IPS DF 19.7 (cell line): ENCODE measurements at regions not wholly inside any gene's neighbourhood (a gene's known extent, or its start where the extent isn't known, plus 50 kb on each side); places are given as distances from the start of the nearest gene placed in this dataset.
A peak's percentile ranks its signal among the peaks of the same experiment; 100 is the strongest.
"Not testable (repeated sequence)": the region's sequence is repeated elsewhere in the genome, so short reads cannot be mapped to it uniquely, and the experiment has no call there.

Experiments
- DNase-seq: peaks from one replicate; pipeline ENCODE4 v3.0.0-alpha.2; 2013; ENCODE audit warnings: low read depth, low spot score

- no peak for DNase-seq
These were observed 474.3 kb upstream of the CCDC196 start for GRCh38 chr14:66011855-66012254.

DNA sequence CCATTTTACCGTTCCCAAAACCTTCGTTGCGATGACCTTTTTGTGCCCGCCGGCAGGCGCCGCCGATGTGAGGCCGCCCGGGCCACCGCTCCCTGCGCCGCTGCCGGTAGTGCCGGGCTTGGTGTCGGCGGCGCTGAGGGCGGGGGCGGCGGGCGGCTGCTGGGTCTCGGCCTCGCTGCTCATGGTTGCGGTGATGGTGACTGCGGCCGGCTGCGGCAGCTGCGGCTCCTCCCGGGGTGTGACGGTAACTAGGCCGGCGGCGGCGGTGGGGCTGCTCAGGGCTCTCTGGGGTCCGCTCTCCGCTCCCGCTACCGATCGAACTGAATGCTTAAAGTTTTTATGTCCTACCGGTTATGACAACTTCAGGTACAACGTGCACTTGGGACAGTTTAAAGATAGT lies 472.6 kb upstream of the CCDC196 start:
- not testable (repeated sequence) for DNase-seq

- DNase-seq = no peak
These were observed 470.9 kb upstream of the CCDC196 start for GRCh38 chr14:66015071-66015780.

- DNase-seq = no peak
These were observed 468.2 kb upstream of the CCDC196 start for GRCh38 chr14:66017927-66018326.

DNA sequence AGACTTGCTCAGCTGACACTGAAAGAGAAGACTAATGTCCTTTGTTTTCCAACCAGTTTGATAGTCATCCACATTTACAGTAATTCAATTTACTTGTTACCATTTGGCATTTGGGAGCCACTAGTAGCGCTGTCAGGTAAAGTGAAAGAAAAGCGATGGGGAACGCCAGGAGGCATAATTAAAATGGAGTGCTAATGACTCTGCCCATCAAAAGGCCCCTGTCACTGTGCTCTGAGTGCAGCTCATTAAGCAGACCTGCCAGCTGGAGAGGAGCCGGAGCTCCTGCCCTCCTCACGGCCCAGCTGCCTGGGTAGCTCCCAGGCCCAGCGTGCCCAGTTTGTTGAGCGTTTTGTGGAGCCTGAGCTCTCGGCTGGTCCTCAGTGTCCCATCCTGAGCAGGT lies 463.6 kb upstream of the CCDC196 start:
- DNase-seq = no peak

- no peak for DNase-seq
These were observed 460.4 kb upstream of the CCDC196 start for GRCh38 chr14:66025779-66026178.

GRCh38 chr14:66031981-66032380 lies 454.2 kb upstream of the CCDC196 start:
- not testable (repeated sequence) for DNase-seq

- no peak for DNase-seq
These were observed 453.4 kb upstream of the CCDC196 start for GRCh38 chr14:66032800-66033199.

GRCh38 chr14:66036547-66036946 lies 449.6 kb upstream of the CCDC196 start:
- DNase-seq = no peak

DNA sequence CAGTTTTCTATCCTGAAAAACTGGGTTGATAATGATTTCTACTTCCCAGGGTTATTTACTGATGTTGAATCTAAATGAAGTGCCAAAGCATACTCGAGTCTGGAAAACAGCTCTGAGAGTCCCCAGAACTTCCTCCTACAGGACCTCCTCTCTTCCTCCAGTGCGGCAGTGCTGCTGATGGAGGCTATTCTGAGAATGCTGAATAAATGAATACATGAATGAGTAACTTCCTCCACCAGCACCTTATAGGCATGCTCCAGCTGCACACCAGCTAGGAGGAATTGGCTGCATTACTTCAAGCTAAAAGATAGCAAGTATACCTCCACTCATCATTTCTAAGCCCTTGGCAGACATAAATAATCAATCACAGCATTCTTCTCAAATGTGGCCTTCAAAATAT lies 448.8 kb upstream of the CCDC196 start:
- DNase-seq = no peak

DNA sequence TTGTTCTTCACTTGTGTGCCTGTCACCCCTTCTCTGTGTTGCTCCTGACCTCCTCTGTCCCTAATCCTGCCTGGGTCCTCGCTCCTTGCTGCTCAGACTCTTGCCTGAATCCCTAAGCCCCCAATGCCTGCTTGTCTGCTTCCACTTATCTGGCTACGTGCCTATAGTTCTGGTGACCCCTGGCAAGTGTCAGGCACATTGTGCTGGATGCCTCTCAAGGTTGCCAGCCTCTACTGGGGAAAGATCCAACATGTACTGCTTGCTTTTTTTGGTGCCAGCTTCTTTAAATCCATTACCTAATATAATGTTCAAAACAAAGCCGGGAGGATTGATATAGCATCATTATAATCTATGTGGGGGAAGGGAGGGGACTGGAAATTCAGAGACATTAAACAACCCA lies 448.0 kb upstream of the CCDC196 start:
- DNase-seq = no peak

DNA sequence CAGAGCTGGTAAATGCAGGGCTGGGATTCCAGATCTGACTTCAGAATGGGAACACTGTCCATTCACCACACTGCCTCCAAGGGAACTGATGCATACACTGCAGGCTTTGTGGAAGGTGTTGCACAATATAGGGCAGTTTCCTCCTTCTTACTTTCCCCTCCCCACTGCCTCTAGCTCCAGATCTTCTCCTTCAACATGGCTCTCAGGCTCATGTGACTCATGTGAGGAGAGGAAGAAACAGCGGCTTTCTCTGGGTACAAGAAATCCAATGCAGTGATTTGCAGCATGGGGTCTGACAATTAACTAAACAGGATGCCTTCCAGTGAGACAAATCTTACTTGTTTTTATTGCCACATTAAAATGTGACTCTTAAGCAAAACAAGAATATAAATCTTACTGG lies 447.6 kb upstream of the CCDC196 start:
- DNase-seq = peak; percentile 3

- no peak for DNase-seq
These were observed 446.7 kb upstream of the CCDC196 start for GRCh38 chr14:66039495-66039894.

DNA sequence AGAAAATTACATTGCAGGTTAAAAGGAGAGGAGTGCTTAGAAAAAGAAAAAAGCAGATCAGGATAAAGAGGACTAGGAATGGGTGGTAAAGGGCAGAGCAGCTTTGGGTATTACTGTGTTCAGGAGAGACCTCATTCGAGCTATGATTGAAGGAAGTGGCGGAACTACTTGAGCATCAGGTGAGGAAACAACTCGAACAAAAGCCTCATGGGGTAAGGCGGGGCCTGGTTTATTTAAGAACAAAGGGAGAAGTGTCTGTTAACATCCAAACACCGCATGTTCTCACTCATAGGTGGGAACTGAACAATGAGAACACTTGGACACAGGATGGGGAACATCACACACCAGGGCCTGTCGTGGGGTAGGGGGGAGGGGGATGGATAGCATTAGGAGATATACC lies 444.6 kb upstream of the CCDC196 start:
- DNase-seq = no peak

DNA sequence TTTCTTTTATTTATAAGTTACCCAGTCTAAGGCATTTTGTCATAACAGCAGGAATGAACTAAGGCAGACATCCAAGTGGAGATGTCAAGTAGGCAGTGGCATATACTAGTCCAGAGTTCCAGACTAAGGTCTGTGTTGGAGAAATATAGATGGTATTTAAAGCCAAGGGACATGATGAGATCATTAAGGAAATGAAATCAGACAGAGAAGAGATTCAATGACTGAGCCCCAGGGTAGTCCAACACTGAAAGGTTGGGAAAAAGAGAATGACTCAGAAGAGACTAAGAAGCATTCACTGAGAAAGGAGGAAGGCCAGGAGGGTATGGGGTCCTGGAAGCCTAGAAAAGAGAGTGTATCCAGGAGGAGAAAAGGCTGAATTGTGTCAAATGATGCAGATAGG lies 442.2 kb upstream of the CCDC196 start:
- DNase-seq = no peak

DNA sequence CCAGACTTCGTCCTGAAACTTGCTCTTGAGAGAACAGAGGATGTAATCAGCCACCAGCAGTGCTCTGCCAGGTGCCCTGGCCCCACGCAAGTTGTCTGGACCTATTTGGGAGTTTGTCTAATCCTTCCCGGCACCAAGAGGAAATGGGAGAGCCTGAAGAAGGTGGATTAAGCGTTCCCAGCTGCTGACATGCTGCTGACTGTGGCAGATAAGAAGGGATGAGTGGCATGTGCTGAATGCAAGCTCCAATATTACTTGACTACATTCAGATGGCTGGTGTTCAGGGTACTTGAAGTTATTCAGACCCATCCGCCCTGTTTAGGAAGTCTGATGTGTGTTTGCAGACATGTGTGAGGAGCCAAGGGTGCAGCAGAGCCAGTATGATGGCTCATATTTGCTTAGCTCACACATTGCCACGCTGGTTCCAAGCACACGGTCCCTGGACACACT lies 440.6 kb upstream of the CCDC196 start:
- DNase-seq = no peak

DNA sequence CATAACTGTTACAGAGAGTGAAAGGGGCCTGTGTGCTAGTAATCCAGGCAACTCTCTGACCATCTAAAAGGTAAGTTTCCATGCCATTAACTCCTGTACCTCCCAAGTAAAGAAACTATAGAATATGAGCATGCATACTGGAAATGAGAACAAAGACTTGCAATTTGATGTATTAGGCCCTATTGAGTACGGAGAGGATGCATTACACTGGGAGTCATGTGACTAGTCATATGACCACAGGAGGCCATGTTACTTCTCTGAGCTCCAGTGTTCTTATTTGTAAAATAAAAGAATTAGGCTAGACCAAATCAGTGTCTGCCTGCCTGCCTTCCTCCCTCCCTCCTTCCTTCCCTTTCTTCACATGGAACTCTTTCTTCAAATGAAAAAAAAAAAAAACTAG lies 440.1 kb upstream of the CCDC196 start:
- no peak for DNase-seq

DNA sequence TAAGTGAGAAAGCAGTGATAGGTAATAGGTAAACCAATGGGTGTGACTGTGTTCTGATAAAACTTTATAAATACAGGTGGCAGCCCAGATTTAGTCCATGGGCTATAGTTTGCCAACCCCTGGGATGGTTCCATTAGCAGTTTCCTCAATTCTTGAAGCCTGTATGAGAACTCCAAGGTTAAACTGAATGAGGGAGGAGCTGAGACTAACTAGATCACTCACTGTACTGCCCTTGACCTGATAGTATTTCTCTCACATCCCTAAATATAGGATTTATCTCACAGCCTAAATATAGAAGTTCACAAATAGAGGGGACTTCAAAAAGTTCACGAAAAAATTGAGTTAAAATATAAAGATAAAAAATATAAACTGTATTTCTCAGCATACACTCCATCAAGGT lies 439.6 kb upstream of the CCDC196 start:
- DNase-seq = no peak

- DNase-seq = no peak
These were observed 429.8 kb upstream of the CCDC196 start for GRCh38 chr14:66056268-66056907.

DNA sequence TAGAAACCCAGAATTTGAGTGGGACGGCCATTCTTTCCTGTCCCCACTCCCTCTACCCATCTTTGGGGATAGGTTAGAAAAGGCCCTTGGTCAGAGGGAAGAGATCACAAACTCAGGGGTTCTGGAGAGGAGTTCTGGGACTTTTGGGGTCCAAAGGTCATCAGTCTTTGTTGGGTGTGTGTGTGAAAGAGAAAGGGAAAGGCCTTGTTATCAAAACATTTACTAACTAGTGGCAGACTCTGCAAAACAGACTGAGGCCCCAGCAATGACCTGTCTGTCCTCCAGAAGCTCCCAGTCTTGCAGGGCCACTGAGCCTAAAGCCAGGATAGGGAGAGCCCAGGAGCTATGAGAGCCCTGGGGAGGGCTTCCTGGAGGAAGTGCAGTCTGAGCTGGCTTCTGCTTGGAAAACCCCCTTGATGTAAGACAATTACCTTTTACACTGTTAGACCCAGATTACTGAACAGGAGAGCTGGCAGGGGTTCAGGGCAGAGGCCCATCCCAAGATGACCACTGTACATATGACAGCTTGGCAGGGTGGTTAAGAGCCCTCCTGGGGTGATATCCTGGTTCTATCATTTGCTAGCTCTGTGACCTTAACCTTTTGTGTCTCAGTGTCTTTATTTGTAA lies 429.1 kb upstream of the CCDC196 start:
- DNase-seq = no peak

GRCh38 chr14:66065188-66065587 lies 421.0 kb upstream of the CCDC196 start:
- DNase-seq = no peak

DNA sequence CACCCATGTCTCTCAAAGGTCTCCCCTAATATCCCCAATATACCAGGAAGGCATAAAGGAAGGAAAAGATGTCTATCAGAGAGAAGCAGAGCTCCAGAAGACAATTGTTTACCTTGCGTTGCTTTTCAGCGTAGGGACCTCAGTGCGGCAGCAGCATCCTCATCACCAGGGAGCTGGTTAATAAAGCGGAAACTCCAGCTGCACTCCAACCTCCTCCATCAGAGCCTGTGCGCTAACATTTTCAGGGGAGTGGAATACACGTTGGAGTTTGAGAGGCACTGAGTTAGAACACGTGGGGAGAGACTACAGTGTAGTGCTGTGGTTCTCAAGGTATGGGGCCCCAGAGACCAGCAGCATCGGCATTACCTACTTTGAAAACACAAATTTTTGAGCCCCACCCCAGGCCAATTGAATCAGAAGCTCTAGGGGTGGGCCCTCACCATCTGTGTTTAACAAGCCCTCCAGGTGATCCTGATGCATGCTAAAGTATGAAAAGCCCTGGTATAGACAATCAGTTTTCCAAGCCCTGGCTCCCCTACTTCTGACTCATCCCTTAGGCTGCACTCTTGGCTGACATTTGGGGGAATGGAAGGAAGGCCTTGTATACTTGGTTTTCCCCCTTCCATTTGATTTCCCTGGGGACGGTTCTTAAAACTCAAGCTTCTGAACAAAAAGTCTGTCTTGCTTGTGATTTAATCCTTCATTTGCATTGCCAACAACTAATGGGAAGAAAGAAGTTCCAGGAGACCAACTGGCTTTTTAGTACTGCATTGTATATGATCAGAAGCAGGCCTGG lies 419.0 kb upstream of the CCDC196 start:
- DNase-seq = no peak
